ENCODE measurements at regions not wholly inside any gene's neighbourhood (a gene's known extent, or its start where the extent isn't known, plus 50 kb on each side); places are given as distances from the start of the nearest gene placed in this dataset.

DNA sequence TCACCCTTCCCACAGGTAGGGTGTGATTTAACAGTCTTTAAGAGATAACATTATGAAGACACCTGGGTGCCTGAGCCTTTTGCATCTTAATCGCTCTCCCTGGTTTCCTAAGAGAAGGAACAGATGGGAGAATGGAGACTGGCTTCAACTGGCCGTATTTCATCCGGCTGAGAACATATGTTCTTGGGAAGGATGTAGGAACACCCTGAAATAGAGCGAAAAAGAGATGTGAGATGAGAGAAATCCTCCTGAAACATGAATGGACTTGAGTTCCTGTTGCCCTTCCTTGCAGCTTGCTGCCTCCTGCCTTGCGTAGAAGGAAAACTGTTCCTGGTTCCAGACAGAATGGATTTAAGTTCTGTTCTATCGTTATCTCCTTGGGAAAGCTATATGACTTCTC, 385.4 kb upstream of the RBFOX1 start:
- no peak for TF ChIP-seq POLR2A (IDR thresholded peaks at IDR 0.05)
- TF ChIP-seq, protein P1, sequence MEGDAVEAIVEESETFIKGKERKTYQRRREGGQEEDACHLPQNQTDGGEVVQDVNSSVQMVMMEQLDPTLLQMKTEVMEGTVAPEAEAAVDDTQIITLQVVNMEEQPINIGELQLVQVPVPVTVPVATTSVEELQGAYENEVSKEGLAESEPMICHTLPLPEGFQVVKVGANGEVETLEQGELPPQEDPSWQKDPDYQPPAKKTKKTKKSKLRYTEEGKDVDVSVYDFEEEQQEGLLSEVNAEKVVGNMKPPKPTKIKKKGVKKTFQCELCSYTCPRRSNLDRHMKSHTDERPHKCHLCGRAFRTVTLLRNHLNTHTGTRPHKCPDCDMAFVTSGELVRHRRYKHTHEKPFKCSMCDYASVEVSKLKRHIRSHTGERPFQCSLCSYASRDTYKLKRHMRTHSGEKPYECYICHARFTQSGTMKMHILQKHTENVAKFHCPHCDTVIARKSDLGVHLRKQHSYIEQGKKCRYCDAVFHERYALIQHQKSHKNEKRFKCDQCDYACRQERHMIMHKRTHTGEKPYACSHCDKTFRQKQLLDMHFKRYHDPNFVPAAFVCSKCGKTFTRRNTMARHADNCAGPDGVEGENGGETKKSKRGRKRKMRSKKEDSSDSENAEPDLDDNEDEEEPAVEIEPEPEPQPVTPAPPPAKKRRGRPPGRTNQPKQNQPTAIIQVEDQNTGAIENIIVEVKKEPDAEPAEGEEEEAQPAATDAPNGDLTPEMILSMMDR (IDR thresholded peaks at IDR 0.05): no peak
